ENCODE measurements at regions not wholly inside any gene's neighbourhood (a gene's known extent, or its start where the extent isn't known, plus 50 kb on each side); places are given as distances from the start of the nearest gene placed in this dataset.

DNA sequence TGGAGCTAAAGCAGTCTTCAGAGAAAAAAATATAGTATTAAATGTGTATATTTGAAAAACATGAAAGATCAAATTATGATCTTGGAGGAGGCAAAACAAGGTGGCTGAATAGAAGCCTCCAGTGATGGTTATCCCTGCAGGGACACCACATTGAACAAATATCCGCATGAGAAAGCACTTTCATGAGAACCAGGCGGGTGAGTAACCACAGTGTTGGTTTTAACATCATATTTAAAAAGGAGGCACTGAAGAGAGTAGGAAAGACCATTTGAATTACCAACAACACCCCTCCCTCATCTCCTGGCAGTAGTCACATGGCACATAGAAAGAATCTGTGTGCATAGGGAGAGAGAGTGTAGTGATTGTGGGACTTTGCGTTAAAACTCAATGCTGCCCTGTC is 759.6 kb upstream of the NRXN1 start:
- no peaks in the 10 kb centered on the region for H4K20me1 ChIP-seq (ENCODE audit: insufficient read depth, low read length)
- H3K27ac ChIP-seq (ENCODE audit: low read length) = no peak overlapping the region
- H3K9ac ChIP-seq (ENCODE audit: low read length) = no peak overlapping the region
- TF ChIP-seq, protein P1, sequence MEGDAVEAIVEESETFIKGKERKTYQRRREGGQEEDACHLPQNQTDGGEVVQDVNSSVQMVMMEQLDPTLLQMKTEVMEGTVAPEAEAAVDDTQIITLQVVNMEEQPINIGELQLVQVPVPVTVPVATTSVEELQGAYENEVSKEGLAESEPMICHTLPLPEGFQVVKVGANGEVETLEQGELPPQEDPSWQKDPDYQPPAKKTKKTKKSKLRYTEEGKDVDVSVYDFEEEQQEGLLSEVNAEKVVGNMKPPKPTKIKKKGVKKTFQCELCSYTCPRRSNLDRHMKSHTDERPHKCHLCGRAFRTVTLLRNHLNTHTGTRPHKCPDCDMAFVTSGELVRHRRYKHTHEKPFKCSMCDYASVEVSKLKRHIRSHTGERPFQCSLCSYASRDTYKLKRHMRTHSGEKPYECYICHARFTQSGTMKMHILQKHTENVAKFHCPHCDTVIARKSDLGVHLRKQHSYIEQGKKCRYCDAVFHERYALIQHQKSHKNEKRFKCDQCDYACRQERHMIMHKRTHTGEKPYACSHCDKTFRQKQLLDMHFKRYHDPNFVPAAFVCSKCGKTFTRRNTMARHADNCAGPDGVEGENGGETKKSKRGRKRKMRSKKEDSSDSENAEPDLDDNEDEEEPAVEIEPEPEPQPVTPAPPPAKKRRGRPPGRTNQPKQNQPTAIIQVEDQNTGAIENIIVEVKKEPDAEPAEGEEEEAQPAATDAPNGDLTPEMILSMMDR (IDR thresholded peaks at IDR 0.05; ENCODE audit: low read length) = no peak
- TF ChIP-seq EZH2phosphoT487 (IDR thresholded peaks at IDR 0.05; ENCODE audit: low read length) = no peak
- TF ChIP-seq EZH2 (optimal IDR thresholded peaks at IDR 0.05; ENCODE audit: low read depth, low read length) = no peak
- no peaks in the 10 kb centered on the region for H3F3A ChIP-seq (ENCODE audit: insufficient read depth, low read length)
- no peaks in the 10 kb centered on the region for H3K9me3 ChIP-seq (replicated peaks; ENCODE audit: insufficient read depth, low read length)
- H3K4me3 ChIP-seq (ENCODE audit: low read length) = no peak overlapping the region
- no peaks in the 10 kb centered on the region for H3K4me1 ChIP-seq (ENCODE audit: low read length)
- H3K79me2 ChIP-seq (ENCODE audit: low read length) = no peaks in the 10 kb centered on the region
- H3K36me3 ChIP-seq (replicated peaks; ENCODE audit: insufficient read depth, low read length) = no peaks in the 10 kb centered on the region
- H2AFZ ChIP-seq (ENCODE audit: low read length) = no peak overlapping the region
- DNase-seq = no peak
- H3K27me3 ChIP-seq (replicated peaks; ENCODE audit: insufficient read depth, low read length) = no peaks in the 10 kb centered on the region
- no peaks in the 10 kb centered on the region for H3K9me2 ChIP-seq (replicated peaks; ENCODE audit: insufficient read depth, low read length)
- H3K4me2 ChIP-seq (ENCODE audit: low read depth, low read length) = no peak overlapping the region

DNA sequence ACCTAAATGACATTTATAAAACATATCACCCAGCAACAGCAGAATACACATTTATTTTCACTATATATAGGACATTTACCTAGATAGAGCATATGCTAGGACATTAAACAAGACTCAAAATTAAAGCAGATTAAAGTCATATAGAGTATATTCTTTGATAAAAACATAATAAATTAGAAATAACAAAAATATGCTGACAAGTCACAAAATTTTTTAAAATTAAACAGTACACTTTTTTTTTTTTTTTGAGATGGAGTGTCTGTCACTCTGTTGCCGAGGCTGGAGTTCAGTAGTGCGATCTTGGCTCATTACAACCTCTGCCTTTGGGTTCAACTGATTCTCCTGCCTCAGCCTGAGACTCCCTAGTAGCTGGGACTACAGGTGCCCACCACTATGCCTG is 758.9 kb upstream of the NRXN1 start:
- Histone ChIP-seq H3K36me3 (replicated peaks; ENCODE audit: insufficient read depth, low read length) (no peaks in the 10 kb centered on the region), H2AFZ (ENCODE audit: low read length) (no peak overlapping the region), H3K27ac (ENCODE audit: low read length) (no peak overlapping the region), H3K9me3 (replicated peaks; ENCODE audit: insufficient read depth, low read length) (no peaks in the 10 kb centered on the region), H3K79me2 (ENCODE audit: low read length) (no peaks in the 10 kb centered on the region), H3K9me2 (replicated peaks; ENCODE audit: insufficient read depth, low read length) (no peaks in the 10 kb centered on the region), H3K27me3 (replicated peaks; ENCODE audit: insufficient read depth, low read length) (no peaks in the 10 kb centered on the region), H3K9ac (ENCODE audit: low read length) (no peak overlapping the region), H3K4me1 (ENCODE audit: low read length) (no peaks in the 10 kb centered on the region), H4K20me1 (ENCODE audit: insufficient read depth, low read length) (no peaks in the 10 kb centered on the region), H3K4me2 (ENCODE audit: low read depth, low read length) (no peak overlapping the region), H3K4me3 (ENCODE audit: low read length) (no peak overlapping the region), H3F3A (ENCODE audit: insufficient read depth, low read length) (no peaks in the 10 kb centered on the region)
- TF ChIP-seq EZH2phosphoT487 (IDR thresholded peaks at IDR 0.05; ENCODE audit: low read length) = no peak
- no peak for TF ChIP-seq EZH2 (optimal IDR thresholded peaks at IDR 0.05; ENCODE audit: low read depth, low read length)
- TF ChIP-seq, protein P1 (IDR thresholded peaks at IDR 0.05; ENCODE audit: low read length) = no peak
- no peak for DNase-seq

DNA sequence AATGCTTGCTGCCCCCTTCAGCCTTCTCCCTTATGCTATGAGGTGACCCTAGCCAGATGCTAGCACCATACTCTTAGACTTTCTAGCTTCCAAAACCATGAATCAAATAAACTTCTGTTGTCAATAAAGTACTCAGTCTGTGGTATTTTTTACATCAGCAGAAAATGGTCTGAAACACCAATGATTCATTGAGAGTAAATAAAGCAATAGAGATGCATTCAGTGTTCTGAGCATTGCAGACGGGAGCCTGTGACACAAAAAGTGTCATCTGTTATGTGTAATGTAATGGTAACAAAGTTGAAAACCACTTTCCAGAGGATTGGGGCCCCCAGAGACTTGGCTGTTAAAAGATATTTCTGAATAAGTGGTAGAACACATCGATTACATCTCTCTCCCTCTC is 758.0 kb upstream of the NRXN1 start:
- no peak overlapping the region for H3K4me3 ChIP-seq (ENCODE audit: low read length)
- no peak overlapping the region for H3K27ac ChIP-seq (ENCODE audit: low read length)
- H3K79me2 ChIP-seq (ENCODE audit: low read length) = no peaks in the 10 kb centered on the region
- no peaks in the 10 kb centered on the region for H3K27me3 ChIP-seq (replicated peaks; ENCODE audit: insufficient read depth, low read length)
- H2AFZ ChIP-seq (ENCODE audit: low read length) = no peak overlapping the region
- no peak overlapping the region for H3K4me2 ChIP-seq (ENCODE audit: low read depth, low read length)
- no peaks in the 10 kb centered on the region for H4K20me1 ChIP-seq (ENCODE audit: insufficient read depth, low read length)
- no peaks in the 10 kb centered on the region for H3K36me3 ChIP-seq (replicated peaks; ENCODE audit: insufficient read depth, low read length)
- no peaks in the 10 kb centered on the region for H3K9me2 ChIP-seq (replicated peaks; ENCODE audit: insufficient read depth, low read length)
- no peaks in the 10 kb centered on the region for H3F3A ChIP-seq (ENCODE audit: insufficient read depth, low read length)
- no peak overlapping the region for H3K9ac ChIP-seq (ENCODE audit: low read length)
- no peaks in the 10 kb centered on the region for H3K9me3 ChIP-seq (replicated peaks; ENCODE audit: insufficient read depth, low read length)
- no peaks in the 10 kb centered on the region for H3K4me1 ChIP-seq (ENCODE audit: low read length)
- TF ChIP-seq, protein P1 (IDR thresholded peaks at IDR 0.05; ENCODE audit: low read length) = no peak
- no peak for TF ChIP-seq EZH2 (optimal IDR thresholded peaks at IDR 0.05; ENCODE audit: low read depth, low read length)
- TF ChIP-seq EZH2phosphoT487 (IDR thresholded peaks at IDR 0.05; ENCODE audit: low read length) = no peak
- no peak for DNase-seq
